SH-SY5Y (cell line): ENCODE measurements at regions not wholly inside any gene's neighbourhood (a gene's known extent, or its start where the extent isn't known, plus 50 kb on each side); places are given as distances from the start of the nearest gene placed in this dataset.

Experiments used
- GATA2 ChIP-seq: IDR thresholded peaks from 2 replicates; pipeline ENCODE4 v1.6.1; 2011; ENCODE audit warnings: mild to moderate bottlenecking, low read depth, low read length
- GATA3 ChIP-seq: IDR thresholded peaks from 2 replicates; pipeline ENCODE4 v1.6.1; 2011; ENCODE audit warnings: low read depth, mild to moderate bottlenecking, low read length, moderate library complexity

- no peak for TF ChIP-seq GATA3
- no peak for TF ChIP-seq GATA2
Measured at GRCh38 chr11:128135451-128135850, 451.9 kb downstream of the ETS1 start.

GRCh38 chr11:128133501-128133900 is 453.9 kb downstream of the ETS1 start:
- TF ChIP-seq GATA2 (no peak), GATA3 (no peak)

- no peak for TF ChIP-seq GATA3
- no peak for TF ChIP-seq GATA2
Measured at GRCh38 chr11:128130052-128130451, 457.3 kb downstream of the ETS1 start.

- TF ChIP-seq GATA3 (no peak), GATA2 (no peak)
Measured at GRCh38 chr11:128125723-128126122, 461.6 kb downstream of the ETS1 start.

- TF ChIP-seq GATA2 (no peak), GATA3 (no peak)
Measured at GRCh38 chr11:128116885-128117284, 470.5 kb downstream of the ETS1 start.

GRCh38 chr11:128116447-128116846 is 470.9 kb downstream of the ETS1 start:
- TF ChIP-seq GATA2 (no peak), GATA3 (no peak)

GRCh38 chr11:128105950-128106349 is 481.4 kb downstream of the ETS1 start:
- TF ChIP-seq GATA2 (no peak), GATA3 (no peak)

GRCh38 chr11:128105511-128105910 is 481.8 kb downstream of the ETS1 start:
- TF ChIP-seq GATA2, result no peak
- no peak for TF ChIP-seq GATA3

GRCh38 chr11:128103278-128103873 is 484.0 kb downstream of the ETS1 start:
- no peak for TF ChIP-seq GATA3
- no peak for TF ChIP-seq GATA2

GRCh38 chr11:128098781-128099180 is 488.6 kb downstream of the ETS1 start:
- TF ChIP-seq GATA2, result no peak
- TF ChIP-seq GATA3, result no peak

GRCh38 chr11:128095466-128095981 is 491.8 kb downstream of the ETS1 start:
- no peak for TF ChIP-seq GATA3
- no peak for TF ChIP-seq GATA2

GRCh38 chr11:128093689-128094088 is 493.7 kb downstream of the ETS1 start:
- TF ChIP-seq GATA2 (no peak), GATA3 (no peak)

GRCh38 chr11:128089962-128090361 is 497.4 kb downstream of the ETS1 start:
- TF ChIP-seq GATA3, result no peak
- TF ChIP-seq GATA2, result no peak

GRCh38 chr11:128086794-128087193 is 500.6 kb downstream of the ETS1 start:
- TF ChIP-seq GATA3, result no peak

GRCh38 chr11:128085276-128085675 is 502.1 kb downstream of the ETS1 start:
- TF ChIP-seq GATA3, result no peak
- TF ChIP-seq GATA2, result no peak

GRCh38 chr11:128082574-128082973 is 504.8 kb downstream of the ETS1 start:
- TF ChIP-seq GATA2, result no peak
- no peak for TF ChIP-seq GATA3

- TF ChIP-seq GATA2 (no peak), GATA3 (no peak)
Measured at GRCh38 chr11:128069665-128070064, 517.7 kb downstream of the ETS1 start.
